HG03469 (cell line): ENCODE measurements at regions not wholly inside any gene's neighbourhood (a gene's known extent, or its start where the extent isn't known, plus 50 kb on each side); places are given as distances from the start of the nearest gene placed in this dataset.
"Not testable (repeated sequence)": the region's sequence is repeated elsewhere in the genome, so short reads cannot be mapped to it uniquely, and the experiment has no call there.

Source experiments
- ATAC-seq: cut with Tn5 transposase; IDR thresholded peaks from one replicate; pipeline ENCODE4 v1.9.1; 2021; ENCODE audit warnings: mild to moderate bottlenecking, moderate library complexity, moderate number of reproducible peaks; ENCODE audit not compliant: unreplicated experiment

- no peak for ATAC-seq
Observed at GRCh38 chr10:22158426-22158825, 59.4 kb downstream of the EBLN1 start.

- no peak for ATAC-seq
Observed at GRCh38 chr10:22156750-22157149, 61.1 kb downstream of the EBLN1 start.

- no peak for ATAC-seq
Observed at GRCh38 chr10:22152403-22152802, 65.4 kb downstream of the EBLN1 start.

GRCh38 chr10:22150842-22151241 is 67.0 kb downstream of the EBLN1 start:
- no peak for ATAC-seq

- ATAC-seq = no peak
Observed at GRCh38 chr10:22148961-22149360, 68.9 kb downstream of the EBLN1 start.

GRCh38 chr10:22145873-22146272 is 71.9 kb downstream of the EBLN1 start:
- not testable (repeated sequence) for ATAC-seq

- ATAC-seq = no peak
Observed at GRCh38 chr10:22137542-22137941, 80.3 kb downstream of the EBLN1 start.

GRCh38 chr10:22135591-22135990 is 82.2 kb downstream of the EBLN1 start:
- ATAC-seq = no peak

GRCh38 chr10:22133749-22134624 is 83.8 kb downstream of the EBLN1 start:
- ATAC-seq = peak; percentile 89

GRCh38 chr10:22130824-22131223 is 87.0 kb downstream of the EBLN1 start:
- ATAC-seq = not testable (repeated sequence)

GRCh38 chr10:22129612-22130011 is 88.2 kb downstream of the EBLN1 start:
- not testable (repeated sequence) for ATAC-seq

GRCh38 chr10:22121181-22121580 is 96.6 kb downstream of the EBLN1 start:
- ATAC-seq = not testable (repeated sequence)

- not testable (repeated sequence) for ATAC-seq
Observed at GRCh38 chr10:22120072-22120471, 97.7 kb downstream of the EBLN1 start.

- ATAC-seq = not testable (repeated sequence)
Observed at GRCh38 chr10:22119575-22119974, 98.2 kb downstream of the EBLN1 start.

GRCh38 chr10:22111705-22112104 is 106.1 kb downstream of the EBLN1 start:
- no peak for ATAC-seq

- ATAC-seq = no peak
Observed at GRCh38 chr10:22111260-22111659, 106.6 kb downstream of the EBLN1 start.

GRCh38 chr10:22110761-22111160 is 107.1 kb downstream of the EBLN1 start:
- ATAC-seq = no peak

- ATAC-seq = no peak
Observed at GRCh38 chr10:22105270-22105669, 101.7 kb upstream of the DNAJC1 start.

GRCh38 chr10:22103701-22104470 is 100.4 kb upstream of the DNAJC1 start:
- ATAC-seq = no peak

- no peak for ATAC-seq
Observed at GRCh38 chr10:22097696-22098095, 94.2 kb upstream of the DNAJC1 start.

GRCh38 chr10:22091260-22091659 is 87.7 kb upstream of the DNAJC1 start:
- ATAC-seq = not testable (repeated sequence)

GRCh38 chr10:22087402-22087738 is 83.8 kb upstream of the DNAJC1 start:
- ATAC-seq = no peak
